ENCODE measurements at regions not wholly inside any gene's neighbourhood (a gene's known extent, or its start where the extent isn't known, plus 50 kb on each side); places are given as distances from the start of the nearest gene placed in this dataset.

GRCh38 chr2:56508662-56509061, 324.9 kb downstream of the CCDC85A start:
- no peak for ATAC-seq
- TF ChIP-seq CREB5 (CRISPR knock-in tag; IDR thresholded peaks at IDR 0.05; ENCODE audit: low read depth), result no peak

- no peak for TF ChIP-seq ZFP30 (CRISPR knock-in tag; IDR thresholded peaks at IDR 0.05)
- no peak for TF ChIP-seq ISL1 (CRISPR knock-in tag; IDR thresholded peaks at IDR 0.05)
- no peak for ATAC-seq
Measured at GRCh38 chr2:56510610-56511009, 326.8 kb downstream of the CCDC85A start.

GRCh38 chr2:56515399-56515798, 331.6 kb downstream of the CCDC85A start:
- no peak for ATAC-seq
- TF ChIP-seq ZNF565 (CRISPR knock-in tag; conservative IDR thresholded peaks at IDR 0.05; ENCODE audit: low read depth) (no peak), CSDC2 (CRISPR knock-in tag; IDR thresholded peaks at IDR 0.05) (no peak), ISL1 (CRISPR knock-in tag; IDR thresholded peaks at IDR 0.05) (no peak), POU6F1 (CRISPR knock-in tag; IDR thresholded peaks at IDR 0.05; ENCODE audit: borderline replicate concordance, low read depth) (no peak), CREB5 (CRISPR knock-in tag; IDR thresholded peaks at IDR 0.05; ENCODE audit: low read depth) (no peak), ZNF70 (CRISPR knock-in tag; IDR thresholded peaks at IDR 0.05) (no peak)

GRCh38 chr2:56519806-56520205, 336.0 kb downstream of the CCDC85A start:
- no peak for TF ChIP-seq SNAI2 (CRISPR knock-in tag; IDR thresholded peaks at IDR 0.05)
- no peak for TF ChIP-seq CSDC2 (CRISPR knock-in tag; IDR thresholded peaks at IDR 0.05)
- TF ChIP-seq RARB (CRISPR knock-in tag; IDR thresholded peaks at IDR 0.05), result no peak
- TF ChIP-seq ZFP3 (CRISPR knock-in tag; IDR thresholded peaks at IDR 0.05), result no peak
- no peak for TF ChIP-seq ISL1 (CRISPR knock-in tag; IDR thresholded peaks at IDR 0.05)
- no peak for ATAC-seq

- TF ChIP-seq CSDC2 (CRISPR knock-in tag; IDR thresholded peaks at IDR 0.05) (no peak), TOX (CRISPR knock-in tag; IDR thresholded peaks at IDR 0.05; ENCODE audit: borderline replicate concordance) (peak; percentile 55; the same call in 1 of the 2 replicates)
- peak; percentile 96 for ATAC-seq
Measured at GRCh38 chr2:56522605-56523089, 338.9 kb downstream of the CCDC85A start.

GRCh38 chr2:56523816-56524215, 340.0 kb downstream of the CCDC85A start:
- TF ChIP-seq GLIS3 (CRISPR knock-in tag; IDR thresholded peaks at IDR 0.05) (no peak), OSR1 (CRISPR knock-in tag; IDR thresholded peaks at IDR 0.05) (no peak), POU6F1 (CRISPR knock-in tag; IDR thresholded peaks at IDR 0.05; ENCODE audit: borderline replicate concordance, low read depth) (no peak), ISL1 (CRISPR knock-in tag; IDR thresholded peaks at IDR 0.05) (no peak), ZFP3 (CRISPR knock-in tag; IDR thresholded peaks at IDR 0.05) (no peak), ZNF565 (CRISPR knock-in tag; conservative IDR thresholded peaks at IDR 0.05; ENCODE audit: low read depth) (no peak), TCF4 (CRISPR knock-in tag; IDR thresholded peaks at IDR 0.05; ENCODE audit: borderline replicate concordance) (no peak), ESRRG (CRISPR knock-in tag; IDR thresholded peaks at IDR 0.05) (no peak), ZC3H10 (CRISPR knock-in tag; IDR thresholded peaks at IDR 0.05) (no peak), CSRNP3 (CRISPR knock-in tag; IDR thresholded peaks at IDR 0.05) (no peak), PATZ1 (CRISPR knock-in tag; IDR thresholded peaks at IDR 0.05; ENCODE audit: borderline replicate concordance) (no peak), ZNF8 (CRISPR knock-in tag; IDR thresholded peaks at IDR 0.05) (no peak), TOX (CRISPR knock-in tag; IDR thresholded peaks at IDR 0.05; ENCODE audit: borderline replicate concordance) (no peak), ZFP30 (CRISPR knock-in tag; IDR thresholded peaks at IDR 0.05) (no peak), SNAI2 (CRISPR knock-in tag; IDR thresholded peaks at IDR 0.05) (no peak), PPARA (CRISPR knock-in tag; IDR thresholded peaks at IDR 0.05; ENCODE audit: borderline replicate concordance) (no peak)
- ATAC-seq, result peak; percentile 16; the same call in 2 of the 3 replicates

Measured in SK-N-SH treated with all-trans-retinoic acid at 6 μM for 48 hours (cell line).